GM19468 (cell line): ENCODE measurements at regions not wholly inside any gene's neighbourhood (a gene's known extent, or its start where the extent isn't known, plus 50 kb on each side); places are given as distances from the start of the nearest gene placed in this dataset.

Experiments used
- ATAC-seq: cut with Tn5 transposase; IDR thresholded peaks from one replicate; pipeline ENCODE4 v1.9.1; 2021; ENCODE audit warnings: mild to moderate bottlenecking, moderate library complexity, moderate number of reproducible peaks; ENCODE audit not compliant: unreplicated experiment; ENCODE audit errors: extremely low read depth

- ATAC-seq, result no peak
These were observed 383.4 kb downstream of the CDH11 start for GRCh38 chr16:64738321-64738960.

- no peak for ATAC-seq
These were observed 385.0 kb downstream of the CDH11 start for GRCh38 chr16:64736857-64737256.

GRCh38 chr16:64731891-64732290, 390.0 kb downstream of the CDH11 start:
- no peak for ATAC-seq

- no peak for ATAC-seq
These were observed 391.6 kb downstream of the CDH11 start for GRCh38 chr16:64730261-64730660.

GRCh38 chr16:64724339-64724738, 397.5 kb downstream of the CDH11 start:
- ATAC-seq, result no peak

GRCh38 chr16:64718486-64718885, 403.4 kb downstream of the CDH11 start:
- no peak for ATAC-seq

- no peak for ATAC-seq
These were observed 404.0 kb downstream of the CDH11 start for GRCh38 chr16:64717871-64718270.

GRCh38 chr16:64715624-64716023, 406.2 kb downstream of the CDH11 start:
- ATAC-seq, result no peak

- ATAC-seq, result no peak
These were observed 409.8 kb downstream of the CDH11 start for GRCh38 chr16:64712026-64712425.

- ATAC-seq, result no peak
These were observed 410.3 kb downstream of the CDH11 start for GRCh38 chr16:64711596-64711995.

GRCh38 chr16:64711026-64711425, 410.8 kb downstream of the CDH11 start:
- no peak for ATAC-seq

- no peak for ATAC-seq
These were observed 416.4 kb downstream of the CDH11 start for GRCh38 chr16:64705443-64705842.

GRCh38 chr16:64704386-64704785, 417.5 kb downstream of the CDH11 start:
- no peak for ATAC-seq

GRCh38 chr16:64702415-64702814, 419.4 kb downstream of the CDH11 start:
- ATAC-seq, result no peak

GRCh38 chr16:64700628-64701027, 421.2 kb downstream of the CDH11 start:
- ATAC-seq, result no peak

GRCh38 chr16:64696866-64697265, 425.0 kb downstream of the CDH11 start:
- ATAC-seq, result no peak

- no peak for ATAC-seq
These were observed 426.2 kb downstream of the CDH11 start for GRCh38 chr16:64695684-64696083.

GRCh38 chr16:64693946-64694345, 427.9 kb downstream of the CDH11 start:
- no peak for ATAC-seq

GRCh38 chr16:64687786-64688185, 434.1 kb downstream of the CDH11 start:
- no peak for ATAC-seq

GRCh38 chr16:64687123-64687522, 434.7 kb downstream of the CDH11 start:
- no peak for ATAC-seq

- ATAC-seq, result no peak
These were observed 441.7 kb downstream of the CDH11 start for GRCh38 chr16:64679976-64680690.

GRCh38 chr16:64669573-64669972, 452.3 kb downstream of the CDH11 start:
- ATAC-seq, result no peak
